Myocyte (in vitro differentiated cells): ENCODE measurements at regions not wholly inside any gene's neighbourhood (a gene's known extent, or its start where the extent isn't known, plus 50 kb on each side); places are given as distances from the start of the nearest gene placed in this dataset.

Experiments used
- DNase-seq: peaks from one replicate; pipeline ENCODE4 v3.0.0-alpha.2; 2012; ENCODE audit warnings: low read depth

GRCh38 chr2:66382091-66382490 lies 52.8 kb upstream of the MEIS1 start:
- no peak for DNase-seq

- DNase-seq = no peak
Measured at GRCh38 chr2:66379473-66379872, 55.5 kb upstream of the MEIS1 start.

DNA sequence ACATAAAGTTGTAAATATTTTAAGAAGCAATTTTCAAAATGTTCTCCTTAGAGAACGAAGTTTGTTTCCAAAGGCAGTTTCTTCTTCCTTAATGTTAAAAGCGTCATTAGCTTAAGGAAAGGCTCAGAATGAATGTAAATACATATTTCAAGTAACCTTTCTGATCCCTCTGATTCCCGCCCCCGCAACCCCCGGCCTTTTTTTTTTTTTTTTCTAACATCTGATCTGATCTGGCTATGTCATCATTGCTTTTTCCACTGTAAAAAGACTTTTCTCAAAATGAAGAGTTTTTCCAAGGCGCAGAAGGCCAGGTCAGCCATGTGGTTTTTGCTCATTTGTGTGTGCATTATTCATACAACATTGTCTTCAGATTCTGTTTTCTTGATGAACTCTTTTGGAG lies 57.1 kb upstream of the MEIS1 start:
- DNase-seq = no peak

- no peak for DNase-seq
Measured at GRCh38 chr2:66370824-66371223, 64.1 kb upstream of the MEIS1 start.

DNA sequence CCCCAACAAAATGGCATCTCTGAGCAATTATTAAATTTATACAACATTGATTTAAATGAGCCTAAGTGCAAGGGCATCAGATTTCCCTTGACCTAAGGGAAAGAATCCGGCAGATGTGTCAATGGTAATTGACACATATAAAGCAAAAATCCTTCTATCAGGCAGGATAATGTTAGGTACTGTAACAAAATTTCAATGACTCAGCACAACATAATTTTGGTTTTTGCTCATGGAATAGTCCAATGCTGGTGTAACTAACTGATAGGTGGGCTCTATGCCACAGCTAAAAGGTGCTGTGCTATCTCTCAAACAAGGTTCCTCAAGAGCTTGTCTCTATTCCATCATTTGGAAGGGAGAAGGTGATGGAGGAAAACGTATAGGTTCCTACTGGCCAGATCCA lies 68.3 kb upstream of the MEIS1 start:
- no peak for DNase-seq

DNA sequence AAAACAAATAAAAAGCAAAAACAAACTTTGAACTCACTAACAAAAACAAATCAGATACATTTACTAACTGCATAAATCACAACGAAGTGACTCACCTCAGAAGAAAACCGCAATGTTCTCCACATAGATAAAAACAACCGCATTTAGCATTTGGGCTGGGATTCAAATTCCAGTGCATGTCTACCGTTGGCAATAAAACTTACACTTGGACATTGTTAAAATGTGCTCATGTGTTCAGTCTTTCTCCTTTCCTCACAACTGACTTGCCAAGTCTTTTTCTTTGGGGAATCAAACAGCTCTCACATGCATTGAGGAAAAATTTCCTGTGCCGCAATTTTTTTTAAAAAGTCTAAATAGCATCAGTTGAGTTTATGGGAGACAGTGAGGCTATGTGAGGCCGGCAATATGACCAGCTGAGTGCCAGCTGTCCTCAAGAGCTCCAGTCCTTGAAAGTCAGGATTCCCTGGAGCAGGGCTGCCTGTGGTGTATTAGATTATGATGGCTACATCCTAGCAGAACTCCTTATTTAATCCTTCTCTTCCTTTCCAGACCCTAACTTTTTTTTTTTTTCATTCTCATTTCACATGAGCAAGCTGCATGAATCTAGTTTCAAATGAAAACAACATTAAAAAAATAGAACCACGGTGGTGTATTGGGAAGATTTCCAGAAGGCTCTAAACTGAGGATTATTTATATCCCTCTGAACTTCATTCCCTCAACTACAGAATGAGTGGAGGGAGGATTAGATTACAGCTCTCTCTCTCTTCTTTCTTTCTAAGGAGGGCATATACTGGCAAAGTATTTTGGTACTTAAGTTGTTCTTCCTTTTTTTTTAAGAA lies 70.2 kb upstream of the MEIS1 start:
- DNase-seq = peak; percentile 76

GRCh38 chr2:66362701-66363100 lies 72.2 kb upstream of the MEIS1 start:
- DNase-seq = no peak

DNA sequence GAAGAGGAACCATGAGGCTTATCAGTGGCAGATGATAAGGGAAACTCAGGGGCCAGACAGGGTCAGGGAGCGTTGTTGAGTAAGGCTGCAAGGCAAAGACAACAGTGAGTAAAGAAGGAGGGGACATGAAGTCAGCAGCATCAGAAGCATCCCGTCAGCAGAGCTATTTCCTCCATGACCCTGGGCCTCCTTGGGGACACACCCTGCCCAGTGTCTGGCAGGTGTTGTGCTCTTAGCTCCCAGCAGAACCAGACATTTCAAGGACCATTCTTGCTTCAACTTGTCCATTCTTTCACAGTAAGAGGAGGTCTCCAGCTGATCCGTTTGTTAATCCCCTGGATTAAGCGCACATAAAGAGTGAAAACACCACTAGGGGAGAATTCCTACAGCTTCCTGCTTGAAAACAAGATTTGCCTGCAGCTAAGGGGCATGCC lies 88.7 kb upstream of the MEIS1 start:
- DNase-seq = no peak

DNA sequence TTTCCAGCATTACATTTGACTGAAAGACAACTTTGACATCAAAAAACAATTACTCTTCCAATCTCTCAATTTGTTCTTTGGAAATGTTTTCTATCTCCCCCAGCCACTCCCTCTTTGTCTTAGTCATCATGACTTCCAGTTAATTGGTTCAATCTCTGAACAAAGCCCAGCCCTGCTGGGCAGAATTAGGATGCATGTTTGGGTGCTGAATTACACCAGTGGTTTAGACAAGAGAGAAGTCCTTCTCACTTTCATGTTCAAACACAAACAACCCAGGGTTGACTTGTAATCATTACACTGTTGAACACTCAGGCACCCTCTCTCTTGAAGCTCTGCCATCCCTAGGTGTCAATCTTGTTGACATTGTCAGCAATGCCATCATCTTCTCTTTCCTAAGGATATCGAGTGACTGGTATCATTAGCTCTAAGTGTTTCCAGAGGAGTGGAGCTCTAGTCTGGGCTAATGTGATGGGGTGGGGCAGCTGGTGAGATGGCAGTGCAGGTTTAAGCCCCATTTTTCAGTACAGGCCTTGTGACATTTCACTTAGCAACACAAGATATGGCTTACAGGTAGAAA lies 90.8 kb upstream of the MEIS1 start:
- no peak for DNase-seq

DNA sequence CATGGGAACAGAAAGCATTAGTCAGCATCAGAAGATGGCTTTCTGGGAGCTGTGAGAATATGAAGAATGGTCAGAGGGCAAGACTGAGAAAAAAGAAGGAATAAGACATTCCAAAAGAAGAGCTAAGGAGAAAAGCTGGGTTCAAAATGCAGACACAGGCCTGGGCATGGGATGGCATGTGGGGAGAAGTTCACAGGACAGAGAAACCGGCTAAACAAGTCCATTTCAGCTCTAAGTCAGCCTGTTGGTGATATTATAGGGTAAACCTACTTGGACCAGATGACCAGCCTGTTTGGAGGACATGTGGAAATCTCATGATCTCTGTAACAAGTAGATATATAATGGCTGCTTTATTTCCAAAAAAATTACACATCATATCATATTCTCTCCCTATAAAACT lies 91.7 kb upstream of the MEIS1 start:
- DNase-seq = no peak

- no peak for DNase-seq
Measured at GRCh38 chr2:66340521-66340920, 94.4 kb upstream of the MEIS1 start.

- DNase-seq = peak; percentile 9
Measured at GRCh38 chr2:66334237-66335029, 100.5 kb upstream of the MEIS1 start.

DNA sequence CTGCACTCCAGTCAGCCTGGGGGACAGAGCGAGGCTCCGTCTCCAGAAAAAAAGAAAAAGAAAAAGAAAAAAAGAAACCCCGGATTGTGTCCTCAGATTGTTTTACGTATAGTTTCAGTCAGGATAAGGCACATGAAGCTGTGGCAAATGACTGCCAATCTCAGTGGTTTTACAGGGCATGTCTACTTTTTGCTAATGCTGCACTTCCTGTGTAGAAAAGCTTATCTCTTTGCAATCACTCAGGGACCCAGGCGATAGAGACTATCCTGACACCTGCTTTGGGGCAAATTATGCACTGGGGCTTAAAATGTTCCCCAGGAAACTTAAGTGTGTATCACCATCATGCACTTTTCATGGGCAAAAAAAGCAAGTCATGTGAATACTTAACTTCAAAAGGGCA lies 103.7 kb upstream of the MEIS1 start:
- no peak for DNase-seq

DNA sequence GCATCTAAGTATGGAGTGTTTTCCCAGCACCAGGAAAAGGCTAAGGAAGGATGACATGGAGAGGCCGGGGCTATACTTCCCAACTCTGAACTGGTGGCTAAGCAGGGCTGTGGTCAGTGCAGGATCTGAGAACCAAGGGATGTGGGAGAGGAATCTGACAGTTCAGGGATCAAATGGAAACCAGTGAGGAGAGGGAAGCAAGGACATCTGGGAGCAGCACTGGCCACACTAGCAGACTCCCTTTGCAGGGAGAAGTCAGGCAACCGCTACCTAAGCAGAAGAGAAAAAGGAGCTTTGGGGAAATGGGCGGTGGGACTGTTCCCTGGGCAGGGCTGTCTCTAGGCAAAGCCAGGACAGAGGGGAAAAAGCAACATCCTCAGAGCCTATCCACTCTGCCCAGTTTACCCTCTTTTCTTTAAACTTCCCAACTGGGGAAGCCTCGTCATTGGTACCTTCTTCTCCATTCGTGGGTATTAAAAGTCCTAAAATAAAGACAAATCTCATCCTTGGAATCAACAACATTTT lies 105.8 kb upstream of the MEIS1 start:
- no peak for DNase-seq

- no peak for DNase-seq
Measured at GRCh38 chr2:66327066-66327740, 107.7 kb upstream of the MEIS1 start.

- no peak for DNase-seq
Measured at GRCh38 chr2:66324909-66325528, 109.9 kb upstream of the MEIS1 start.

- DNase-seq = no peak
Measured at GRCh38 chr2:66324356-66324755, 110.6 kb upstream of the MEIS1 start.

DNA sequence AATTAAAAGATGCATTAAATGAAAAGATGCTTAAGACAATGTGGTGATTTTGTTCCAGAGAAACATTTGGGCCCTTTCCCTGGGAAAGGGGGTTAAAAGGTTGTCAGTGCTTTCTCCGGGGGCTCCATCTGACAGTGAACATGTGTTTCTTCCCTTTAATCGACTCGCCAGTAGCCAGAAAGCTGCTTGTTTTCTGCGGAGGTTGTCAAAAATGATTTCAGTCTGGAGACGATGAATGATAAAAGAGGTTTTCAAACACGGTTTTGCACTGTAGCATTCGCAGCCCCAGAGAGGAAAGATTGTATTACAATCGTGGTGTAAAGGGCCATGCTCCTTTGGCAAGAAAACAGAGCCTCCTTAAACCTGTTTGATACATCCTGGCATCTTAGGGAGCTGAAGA lies 111.5 kb upstream of the MEIS1 start:
- no peak for DNase-seq

DNA sequence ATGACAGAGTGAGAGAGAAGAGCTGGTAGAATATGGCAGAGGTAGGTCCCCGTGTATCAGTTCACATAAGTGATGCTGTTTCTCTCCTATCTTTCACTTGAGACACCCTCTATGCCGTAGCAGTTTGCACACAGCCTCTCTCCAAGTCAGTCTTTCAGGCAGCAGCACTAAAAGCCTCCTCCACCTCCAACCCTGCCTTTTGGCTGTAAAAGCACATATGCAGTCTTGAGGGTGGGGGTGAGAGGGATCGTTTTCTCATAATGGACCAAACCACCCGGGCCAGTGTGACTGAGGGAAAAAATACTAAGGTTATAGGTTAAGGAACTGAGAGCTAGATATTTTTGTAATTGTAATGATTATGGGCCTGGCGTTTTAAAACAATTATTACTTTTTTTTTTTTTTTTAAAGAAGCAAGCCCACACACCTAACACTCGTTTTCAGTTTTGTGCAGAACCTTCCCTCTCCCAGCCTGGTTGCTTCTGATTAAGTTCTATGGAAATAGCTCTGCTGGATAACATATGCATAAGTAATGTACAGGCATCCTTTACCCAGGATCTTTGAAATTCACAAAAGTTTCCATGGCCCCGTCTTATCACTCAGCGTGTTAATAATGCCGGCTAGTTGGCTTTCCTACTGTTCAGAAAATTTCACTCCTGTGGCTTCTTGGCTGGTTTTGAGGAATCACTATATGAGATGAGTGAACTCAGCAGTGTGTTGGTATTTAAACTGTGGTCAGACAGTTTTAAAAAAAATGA lies 112.2 kb upstream of the MEIS1 start:
- DNase-seq = no peak

DNA sequence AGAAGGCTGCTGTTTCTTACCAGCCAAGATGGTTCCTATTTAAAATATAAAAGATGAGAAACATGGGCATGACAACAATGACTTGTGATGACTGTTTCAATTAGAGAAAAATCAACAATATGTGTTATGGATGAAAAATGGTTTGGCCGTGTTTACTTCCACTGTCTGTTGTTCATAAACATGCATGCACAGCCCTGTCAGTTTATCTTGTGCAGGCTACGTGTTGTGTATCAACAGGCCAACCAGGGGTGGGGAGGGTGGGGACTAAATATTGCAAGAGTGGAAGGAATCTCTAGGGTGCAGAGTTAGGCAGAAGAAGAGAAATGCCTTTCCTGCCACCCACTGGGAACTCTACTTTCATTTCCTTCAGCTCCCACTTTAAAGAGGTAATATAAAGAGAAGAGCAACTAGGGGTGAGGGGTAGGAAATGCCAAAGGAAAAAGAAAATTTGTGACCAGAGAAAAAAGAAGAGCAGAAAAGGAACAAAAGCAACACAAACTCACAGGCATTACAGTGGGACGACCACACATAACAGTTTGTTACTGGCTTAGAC lies 116.8 kb upstream of the MEIS1 start:
- DNase-seq = no peak
